Mesothelial cell of epicardium (in vitro differentiated cells): ENCODE measurements at regions not wholly inside any gene's neighbourhood (a gene's known extent, or its start where the extent isn't known, plus 50 kb on each side); places are given as distances from the start of the nearest gene placed in this dataset.

ENCODE experiments used
- DNase-seq, 2 experiments: peaks; one replicate each; pipeline ENCODE4 v3.0.0; 2021; ENCODE audit warnings: low spot score in 2 of 2; ENCODE audit not compliant: unreplicated experiment in 2 of 2
- H3K27ac Mint-ChIP-seq: 2 replicates; pipeline ENCODE4 v1.8.0; 2021; ENCODE audit warnings: mixed read lengths
- H3K27me3 Mint-ChIP-seq: 2 replicates; pipeline ENCODE4 v1.8.0; 2021; ENCODE audit warnings: low read depth, mixed read lengths
- H3K36me3 Mint-ChIP-seq: 2 replicates; pipeline ENCODE4 v1.8.0; 2021; ENCODE audit warnings: mixed read lengths
- H3K4me1 Mint-ChIP-seq: 2 replicates; pipeline ENCODE4 v1.8.0; 2021; ENCODE audit warnings: mixed read lengths
- H3K4me3 Mint-ChIP-seq: 2 replicates; pipeline ENCODE4 v1.8.0; 2021; ENCODE audit warnings: mild to moderate bottlenecking, moderate library complexity, mixed read lengths
- H3K9me3 Mint-ChIP-seq: 2 replicates; pipeline ENCODE4 v1.8.0; 2021; ENCODE audit warnings: mixed read lengths
- TF ChIP-seq, protein P1 (sequence below): fragments of 200-600 bp; sonication (generic); IDR thresholded peaks from one replicate; pipeline ENCODE4 v1.5.0; 2021; ENCODE audit warnings: antibody characterized with exemption; ENCODE audit not compliant: unreplicated experiment

GRCh38 chr5:67381236-67381880 lies 184.8 kb upstream of the CD180 start:
- Mint-ChIP-seq H3K4me1 (peaks cover 39% of the 10 kb centered on the region), H3K36me3 (no peaks in the 10 kb centered on the region), H3K4me3 (no peak overlapping the region), H3K27ac (no peak overlapping the region), H3K27me3 (peaks cover under 1% of the 10 kb centered on the region), H3K9me3 (no peaks in the 10 kb centered on the region)
- TF ChIP-seq, protein P1, sequence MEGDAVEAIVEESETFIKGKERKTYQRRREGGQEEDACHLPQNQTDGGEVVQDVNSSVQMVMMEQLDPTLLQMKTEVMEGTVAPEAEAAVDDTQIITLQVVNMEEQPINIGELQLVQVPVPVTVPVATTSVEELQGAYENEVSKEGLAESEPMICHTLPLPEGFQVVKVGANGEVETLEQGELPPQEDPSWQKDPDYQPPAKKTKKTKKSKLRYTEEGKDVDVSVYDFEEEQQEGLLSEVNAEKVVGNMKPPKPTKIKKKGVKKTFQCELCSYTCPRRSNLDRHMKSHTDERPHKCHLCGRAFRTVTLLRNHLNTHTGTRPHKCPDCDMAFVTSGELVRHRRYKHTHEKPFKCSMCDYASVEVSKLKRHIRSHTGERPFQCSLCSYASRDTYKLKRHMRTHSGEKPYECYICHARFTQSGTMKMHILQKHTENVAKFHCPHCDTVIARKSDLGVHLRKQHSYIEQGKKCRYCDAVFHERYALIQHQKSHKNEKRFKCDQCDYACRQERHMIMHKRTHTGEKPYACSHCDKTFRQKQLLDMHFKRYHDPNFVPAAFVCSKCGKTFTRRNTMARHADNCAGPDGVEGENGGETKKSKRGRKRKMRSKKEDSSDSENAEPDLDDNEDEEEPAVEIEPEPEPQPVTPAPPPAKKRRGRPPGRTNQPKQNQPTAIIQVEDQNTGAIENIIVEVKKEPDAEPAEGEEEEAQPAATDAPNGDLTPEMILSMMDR = no peak
- no peak for DNase-seq

DNA sequence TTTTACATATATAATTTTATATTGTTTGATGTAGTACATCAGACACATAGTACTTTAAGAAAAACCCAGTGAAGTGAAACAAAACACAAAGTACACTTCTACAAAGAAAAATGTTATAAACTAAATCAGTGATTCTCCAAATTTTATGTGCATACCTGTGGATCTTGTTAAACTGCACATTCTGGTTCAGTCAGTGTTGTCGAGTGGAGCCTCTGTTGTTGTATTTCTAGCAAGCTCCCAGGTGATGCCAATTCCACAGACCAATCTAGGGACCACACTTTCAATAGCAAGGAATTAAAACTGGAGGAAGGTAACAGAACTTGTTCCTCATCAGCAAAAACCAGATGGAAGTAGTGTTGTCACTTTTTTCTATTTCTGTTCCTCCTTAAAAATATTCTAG lies 183.8 kb upstream of the CD180 start:
- H3K4me1 Mint-ChIP-seq = peaks cover 39% of the 10 kb centered on the region
- DNase-seq = no peak
- no peaks in the 10 kb centered on the region for H3K9me3 Mint-ChIP-seq
- H3K4me3 Mint-ChIP-seq = no peak overlapping the region
- H3K27ac Mint-ChIP-seq = no peak overlapping the region
- TF ChIP-seq, protein P1 = no peak
- no peaks in the 10 kb centered on the region for H3K36me3 Mint-ChIP-seq
- H3K27me3 Mint-ChIP-seq = no peaks in the 10 kb centered on the region

GRCh38 chr5:67379753-67380152 lies 183.2 kb upstream of the CD180 start:
- no peak overlapping the region for H3K4me3 Mint-ChIP-seq
- peaks cover 39% of the 10 kb centered on the region for H3K4me1 Mint-ChIP-seq
- H3K27ac Mint-ChIP-seq = no peak overlapping the region
- no peaks in the 10 kb centered on the region for H3K27me3 Mint-ChIP-seq
- no peaks in the 10 kb centered on the region for H3K36me3 Mint-ChIP-seq
- TF ChIP-seq, protein P1 = no peak
- DNase-seq = no peak
- peaks cover 4% of the 10 kb centered on the region for H3K9me3 Mint-ChIP-seq

GRCh38 chr5:67378256-67378655 lies 181.7 kb upstream of the CD180 start:
- Mint-ChIP-seq H3K27ac (no peak overlapping the region), H3K9me3 (peaks cover 4% of the 10 kb centered on the region), H3K4me1 (peaks cover 32% of the 10 kb centered on the region), H3K36me3 (no peaks in the 10 kb centered on the region), H3K4me3 (no peak overlapping the region), H3K27me3 (no peaks in the 10 kb centered on the region)
- no peak for DNase-seq
- TF ChIP-seq, protein P1 = no peak

GRCh38 chr5:67377631-67378030 lies 181.0 kb upstream of the CD180 start:
- TF ChIP-seq, protein P1 = no peak
- H3K36me3 Mint-ChIP-seq = no peaks in the 10 kb centered on the region
- no peaks in the 10 kb centered on the region for H3K27me3 Mint-ChIP-seq
- DNase-seq = no peak
- H3K27ac Mint-ChIP-seq = no peak overlapping the region
- peaks cover 28% of the 10 kb centered on the region for H3K4me1 Mint-ChIP-seq
- H3K4me3 Mint-ChIP-seq = no peak overlapping the region
- peaks cover 4% of the 10 kb centered on the region for H3K9me3 Mint-ChIP-seq

DNA sequence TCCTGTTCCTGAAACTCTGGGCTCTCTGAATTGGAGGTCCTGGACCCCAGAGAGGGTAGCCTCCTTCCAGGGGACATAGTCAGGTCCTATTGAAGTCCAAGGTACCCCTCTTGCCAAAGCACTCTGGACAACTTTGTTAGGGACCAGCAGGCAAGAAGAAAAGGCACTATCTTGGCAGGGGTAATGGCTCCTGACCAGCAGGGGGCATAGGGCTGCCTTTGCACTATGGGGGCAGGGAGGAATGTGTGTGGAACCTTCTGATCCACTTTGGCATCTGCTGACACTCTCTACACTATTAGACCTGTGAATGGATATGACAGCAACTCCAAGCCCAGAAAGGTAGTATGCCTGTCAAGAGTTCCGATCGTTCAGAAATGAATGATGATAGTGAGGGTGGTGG lies 179.0 kb upstream of the CD180 start:
- Mint-ChIP-seq H3K9me3 (peaks cover 4% of the 10 kb centered on the region), H3K4me3 (no peak overlapping the region), H3K27me3 (no peaks in the 10 kb centered on the region), H3K27ac (no peak overlapping the region), H3K4me1 (peaks cover 25% of the 10 kb centered on the region), H3K36me3 (no peaks in the 10 kb centered on the region)
- no peak for DNase-seq
- TF ChIP-seq, protein P1 = no peak
